H9 (cell line): ENCODE measurements at regions not wholly inside any gene's neighbourhood (a gene's known extent, or its start where the extent isn't known, plus 50 kb on each side); places are given as distances from the start of the nearest gene placed in this dataset.

Experiments used
- DNase-seq: peaks from one replicate; pipeline ENCODE4 v3.0.0-alpha.2; 2017
- H2AFZ ChIP-seq: one replicate; pipeline ENCODE4 v1.6.1; 2013; ENCODE audit warnings: mild to moderate bottlenecking, low read length, control low read depth, moderate library complexity
- H2AK5ac ChIP-seq: 2 replicates; pipeline ENCODE4 v1.6.1; 2013; ENCODE audit warnings: low read length, control low read depth, mixed read lengths; ENCODE audit not compliant: insufficient read length
- H2BK120ac ChIP-seq: one replicate; pipeline ENCODE4 v1.6.1; 2013; ENCODE audit warnings: low read depth, mild to moderate bottlenecking, low read length, control low read depth, inconsistent platforms; ENCODE audit not compliant: poor library complexity, severe bottlenecking
- H2BK12ac ChIP-seq: 2 replicates; pipeline ENCODE4 v1.6.1; 2013; ENCODE audit warnings: low read length, control low read depth, mixed read lengths, low read depth; ENCODE audit not compliant: insufficient read length
- H2BK15ac ChIP-seq: 2 replicates; pipeline ENCODE4 v1.6.1; 2013; ENCODE audit warnings: low read depth, low read length, control low read depth
- H2BK20ac ChIP-seq: one replicate; pipeline ENCODE4 v1.6.1; 2013; ENCODE audit warnings: low read depth, mild to moderate bottlenecking, low read length, control low read depth, inconsistent platforms; ENCODE audit not compliant: poor library complexity, severe bottlenecking
- H2BK5ac ChIP-seq: 2 replicates; pipeline ENCODE4 v1.6.1; 2013; ENCODE audit warnings: low read length, control low read depth, mixed read lengths; ENCODE audit not compliant: insufficient read length
- H3K14ac ChIP-seq: 2 replicates; pipeline ENCODE4 v1.6.1; 2013; ENCODE audit warnings: low read length, control low read depth; ENCODE audit not compliant: insufficient read depth
- H3K18ac ChIP-seq: 2 replicates; pipeline ENCODE4 v1.6.1; 2013; ENCODE audit warnings: low read depth, mild to moderate bottlenecking, mixed read lengths, low read length, control low read depth; ENCODE audit not compliant: insufficient read length
- H3K23ac ChIP-seq: 2 replicates; pipeline ENCODE4 v1.6.1; 2013; ENCODE audit warnings: low read length, control low read depth, mixed read lengths, low read depth; ENCODE audit not compliant: insufficient read length
- H3K23me2 ChIP-seq: 2 replicates; pipeline ENCODE4 v1.6.1; 2013; ENCODE audit warnings: low read depth, mild to moderate bottlenecking, mixed read lengths, low read length, control low read depth; ENCODE audit not compliant: insufficient read length, poor library complexity, severe bottlenecking
- H3K27ac ChIP-seq: 2 replicates; pipeline ENCODE4 v1.5.1; 2013; ENCODE audit warnings: low read length, control low read depth, mixed read lengths, low read depth; ENCODE audit not compliant: insufficient read length
- H3K27me3 ChIP-seq: 2 replicates; pipeline ENCODE4 v1.6.1; 2013; ENCODE audit warnings: low read length, control low read depth, inconsistent platforms; ENCODE audit not compliant: insufficient read depth
- H3K4ac ChIP-seq: 2 replicates; pipeline ENCODE4 v1.6.1; 2013; ENCODE audit warnings: low read depth, mild to moderate bottlenecking, control low read depth, inconsistent platforms, low read length, moderate library complexity
- H3K4me1 ChIP-seq: 2 replicates; pipeline ENCODE4 v1.6.1; 2013; ENCODE audit warnings: low read length, control low read depth, inconsistent platforms; ENCODE audit not compliant: insufficient read depth
- H3K4me2 ChIP-seq: 2 replicates; pipeline ENCODE4 v1.6.1; 2013; ENCODE audit warnings: low read length, control low read depth, mixed read lengths; ENCODE audit not compliant: insufficient read length, insufficient read depth
- H3K56ac ChIP-seq: 2 replicates; pipeline ENCODE4 v1.6.1; 2013; ENCODE audit warnings: low read depth, mild to moderate bottlenecking, mixed read lengths, low read length, control low read depth; ENCODE audit not compliant: insufficient read length
- H3K79me1 ChIP-seq: 2 replicates; pipeline ENCODE4 v1.6.1; 2013; ENCODE audit warnings: low read depth, mild to moderate bottlenecking, moderate library complexity, low read length, control low read depth, inconsistent platforms; ENCODE audit not compliant: insufficient read depth, poor library complexity, severe bottlenecking
- H3K79me2 ChIP-seq: 2 replicates; pipeline ENCODE4 v1.6.1; 2013; ENCODE audit warnings: low read length, control low read depth, inconsistent platforms; ENCODE audit not compliant: insufficient read depth
- H3K9ac ChIP-seq: 2 replicates; pipeline ENCODE4 v1.6.1; 2013; ENCODE audit warnings: low read length, control low read depth, mixed read lengths; ENCODE audit not compliant: insufficient read length; ENCODE audit errors: extremely low read depth
- H3K9me3 ChIP-seq: one replicate; pipeline ENCODE4 v1.6.1; 2013; ENCODE audit warnings: low read depth, low read length, inconsistent platforms; ENCODE audit not compliant: control insufficient read depth
- H3T11ph ChIP-seq: one replicate; pipeline ENCODE4 v1.6.1; 2013; ENCODE audit warnings: mild to moderate bottlenecking, low read length, control low read depth, inconsistent platforms
- H4K20me1 ChIP-seq: one replicate; pipeline ENCODE4 v1.6.1; 2013; ENCODE audit not compliant: control insufficient read depth, insufficient read length, insufficient read depth
- H4K5ac ChIP-seq: 2 replicates; pipeline ENCODE4 v1.6.1; 2013; ENCODE audit warnings: low read depth, mild to moderate bottlenecking, mixed read lengths, low read length, control low read depth; ENCODE audit not compliant: insufficient read length
- H4K8ac ChIP-seq: replicated peaks from 2 replicates; pipeline ENCODE4 v1.6.1; 2013; ENCODE audit warnings: low read length, control low read depth, mixed read lengths, low read depth; ENCODE audit not compliant: insufficient read length
- H4K91ac ChIP-seq: 2 replicates; pipeline ENCODE4 v1.6.1; 2013; ENCODE audit warnings: low read depth, mild to moderate bottlenecking, moderate library complexity, mixed read lengths, low read length, control low read depth; ENCODE audit not compliant: insufficient read length
- H3K27ac Mint-ChIP-seq, 3 experiments: 2 replicates in 2 of 3; 3 replicates in 1 of 3; pipeline ENCODE4 v1.8.0; 2020 to 2021; ENCODE audit warnings: mixed read lengths in 3 of 3, mild to moderate bottlenecking in 1 of 3, moderate library complexity in 1 of 3
- H3K27me3 Mint-ChIP-seq: 2 replicates; pipeline ENCODE4 v1.8.0; 2021; ENCODE audit warnings: low read depth, mild to moderate bottlenecking, moderate library complexity, mixed read lengths
- H3K36me3 Mint-ChIP-seq, 3 experiments: 2 replicates in 2 of 3; 3 replicates in 1 of 3; pipeline ENCODE4 v1.8.0; 2020 to 2021; ENCODE audit warnings: low read depth in 3 of 3, mixed read lengths in 3 of 3; ENCODE audit not compliant: insufficient read depth in 1 of 3
- H3K4me1 Mint-ChIP-seq, 2 experiments: 2 replicates each; pipeline ENCODE4 v1.8.0; 2020; ENCODE audit warnings: mixed read lengths in 2 of 2
- H3K4me3 Mint-ChIP-seq, 2 experiments: 2 replicates in 1 of 2; 3 replicates in 1 of 2; pipeline ENCODE4 v1.8.0; 2020 to 2021; ENCODE audit warnings: mild to moderate bottlenecking in 2 of 2, mixed read lengths in 2 of 2, moderate library complexity in 1 of 2
- H3K9me3 Mint-ChIP-seq, 2 experiments: 2 replicates in 1 of 2; 3 replicates in 1 of 2; pipeline ENCODE4 v1.8.0; 2020; ENCODE audit warnings: mild to moderate bottlenecking in 2 of 2, mixed read lengths in 2 of 2, moderate library complexity in 1 of 2
- WGBS: extraction: QIAGEN DNeasy Blood & Tissue Kit; methylation state at CpG from one replicate; pipeline ENCODE4 v1.1.7; 2013; ENCODE audit warnings: missing lambda C conversion rate, low lambda C conversion rate, mixed read lengths; ENCODE audit not compliant: insufficient read length; ENCODE audit errors: extremely low coverage; 5-methylcytosine and 5-hydroxymethylcytosine counted together
- TF ChIP-seq, protein P1 (sequence below): fragments of 200-600 bp; sonication (generic); conservative IDR thresholded peaks from 3 replicates; pipeline ENCODE4 v1.8.0; 2021; ENCODE audit warnings: antibody characterized with exemption, mild to moderate bottlenecking

DNA sequence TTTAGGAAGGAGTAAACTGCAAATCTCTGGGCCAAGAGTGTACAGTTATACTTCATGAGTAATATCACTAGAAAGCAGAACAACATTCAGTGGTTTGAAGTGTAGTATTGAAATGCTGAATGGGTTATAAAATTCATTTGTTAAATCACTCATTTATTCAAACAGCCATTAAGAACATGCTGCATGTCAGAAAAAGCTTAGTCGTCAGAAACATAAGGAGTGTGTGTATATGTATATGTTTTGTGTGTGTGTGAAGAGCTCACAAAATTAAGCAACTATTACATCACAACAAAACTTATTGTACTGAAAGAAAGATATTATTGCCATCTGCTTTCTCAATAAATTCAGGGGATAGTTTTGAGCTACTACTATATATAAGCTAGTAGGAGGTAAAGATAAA lies 165.4 kb upstream of the PCDH9 start:
- Histone ChIP-seq H2AK5ac (no peak overlapping the region), H2BK12ac (no peak overlapping the region), H2AFZ (no peak overlapping the region), H3T11ph (no peak overlapping the region), H3K9me3 (no peaks in the 10 kb centered on the region), H3K79me1 (no peaks in the 10 kb centered on the region), H3K79me2 (no peaks in the 10 kb centered on the region), H2BK20ac (no peak overlapping the region), H4K20me1 (no peaks in the 10 kb centered on the region), H2BK120ac (no peak overlapping the region), H3K23ac (no peak overlapping the region), H3K4me1 (no peaks in the 10 kb centered on the region; the same call in 1 of the 2 replicates), H3K4me2 (no peak overlapping the region), H3K27me3 (no peaks in the 10 kb centered on the region), H4K91ac (no peak overlapping the region), H3K56ac (no peak overlapping the region), H2BK15ac (no peak overlapping the region), H3K9ac (no peak overlapping the region), H3K27ac (no peak overlapping the region), H4K8ac (no peak overlapping the region), H2BK5ac (no peak overlapping the region), H3K14ac (no peak overlapping the region), H3K18ac (no peak overlapping the region), H3K4ac (no peak overlapping the region), H3K23me2 (no peaks in the 10 kb centered on the region), H4K5ac (no peak overlapping the region)
- TF ChIP-seq, protein P1, sequence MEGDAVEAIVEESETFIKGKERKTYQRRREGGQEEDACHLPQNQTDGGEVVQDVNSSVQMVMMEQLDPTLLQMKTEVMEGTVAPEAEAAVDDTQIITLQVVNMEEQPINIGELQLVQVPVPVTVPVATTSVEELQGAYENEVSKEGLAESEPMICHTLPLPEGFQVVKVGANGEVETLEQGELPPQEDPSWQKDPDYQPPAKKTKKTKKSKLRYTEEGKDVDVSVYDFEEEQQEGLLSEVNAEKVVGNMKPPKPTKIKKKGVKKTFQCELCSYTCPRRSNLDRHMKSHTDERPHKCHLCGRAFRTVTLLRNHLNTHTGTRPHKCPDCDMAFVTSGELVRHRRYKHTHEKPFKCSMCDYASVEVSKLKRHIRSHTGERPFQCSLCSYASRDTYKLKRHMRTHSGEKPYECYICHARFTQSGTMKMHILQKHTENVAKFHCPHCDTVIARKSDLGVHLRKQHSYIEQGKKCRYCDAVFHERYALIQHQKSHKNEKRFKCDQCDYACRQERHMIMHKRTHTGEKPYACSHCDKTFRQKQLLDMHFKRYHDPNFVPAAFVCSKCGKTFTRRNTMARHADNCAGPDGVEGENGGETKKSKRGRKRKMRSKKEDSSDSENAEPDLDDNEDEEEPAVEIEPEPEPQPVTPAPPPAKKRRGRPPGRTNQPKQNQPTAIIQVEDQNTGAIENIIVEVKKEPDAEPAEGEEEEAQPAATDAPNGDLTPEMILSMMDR = no peak
- Mint-ChIP-seq H3K4me1 (no peaks in the 10 kb centered on the region), H3K36me3 (peaks cover 3 to 5% (median 3%) of the 10 kb centered on the region in 3 experiments; a peak in 4 of 7 replicates), H3K27ac (no peak overlapping the region), H3K27me3 (no peaks in the 10 kb centered on the region), H3K4me3 (no peak overlapping the region), H3K9me3 (peaks cover 3 to 15% of the 10 kb centered on the region in 2 experiments)
- no CpG with 5 or more reads among the region's 1 CpG for WGBS
- no peak for DNase-seq
